NCI-H2227 (cell line): ENCODE measurements at regions not wholly inside any gene's neighbourhood (a gene's known extent, or its start where the extent isn't known, plus 50 kb on each side); places are given as distances from the start of the nearest gene placed in this dataset.

Experiments used
- DNase-seq: peaks from one replicate; lab custom pipeline; 2025; ENCODE audit not compliant: unreplicated experiment; lab: John Stamatoyannopoulos, UW

- no peak for DNase-seq
These were observed 350.8 kb downstream of the TRIB2 start for GRCh38 chr2:13067508-13067907.

- peak; percentile 20 for DNase-seq
These were observed 373.2 kb downstream of the TRIB2 start for GRCh38 chr2:13089971-13090370.

GRCh38 chr2:13091455-13091854, 374.7 kb downstream of the TRIB2 start:
- DNase-seq = no peak

GRCh38 chr2:13091861-13092378, 375.2 kb downstream of the TRIB2 start:
- DNase-seq = no peak

- no peak for DNase-seq
These were observed 376.8 kb downstream of the TRIB2 start for GRCh38 chr2:13093416-13093991.

- no peak for DNase-seq
These were observed 385.8 kb downstream of the TRIB2 start for GRCh38 chr2:13102397-13103063.

- DNase-seq = no peak
These were observed 386.4 kb downstream of the TRIB2 start for GRCh38 chr2:13103151-13103550.

GRCh38 chr2:13103778-13104493, 387.2 kb downstream of the TRIB2 start:
- DNase-seq = no peak

GRCh38 chr2:13104723-13105122, 388.0 kb downstream of the TRIB2 start:
- no peak for DNase-seq

GRCh38 chr2:13106302-13106701, 389.6 kb downstream of the TRIB2 start:
- no peak for DNase-seq

GRCh38 chr2:13109516-13109915, 392.8 kb downstream of the TRIB2 start:
- no peak for DNase-seq

GRCh38 chr2:13110825-13111224, 394.1 kb downstream of the TRIB2 start:
- DNase-seq = no peak

- no peak for DNase-seq
These were observed 396.3 kb downstream of the TRIB2 start for GRCh38 chr2:13113002-13113401.

GRCh38 chr2:13114391-13114790, 397.7 kb downstream of the TRIB2 start:
- no peak for DNase-seq

GRCh38 chr2:13115643-13116042, 398.9 kb downstream of the TRIB2 start:
- no peak for DNase-seq

GRCh38 chr2:13121096-13121495, 404.4 kb downstream of the TRIB2 start:
- DNase-seq = no peak

GRCh38 chr2:13128139-13128538, 411.4 kb downstream of the TRIB2 start:
- no peak for DNase-seq

GRCh38 chr2:13135369-13135768, 418.6 kb downstream of the TRIB2 start:
- no peak for DNase-seq

GRCh38 chr2:13135856-13136255, 419.1 kb downstream of the TRIB2 start:
- DNase-seq = no peak

- DNase-seq = no peak
These were observed 420.9 kb downstream of the TRIB2 start for GRCh38 chr2:13137679-13138078.

- DNase-seq = no peak
These were observed 424.6 kb downstream of the TRIB2 start for GRCh38 chr2:13141315-13141714.

GRCh38 chr2:13143451-13143850, 426.7 kb downstream of the TRIB2 start:
- no peak for DNase-seq
